Colonic mucosa (tissue), 4 donors: ENCODE measurements at regions not wholly inside any gene's neighbourhood (a gene's known extent, or its start where the extent isn't known, plus 50 kb on each side); places are given as distances from the start of the nearest gene placed in this dataset.

Experiments
- DNase-seq: peaks from one replicate; pipeline ENCODE4 v3.0.0-alpha.2; 2020
- H3K27ac ChIP-seq: fragments of 200-600 bp; one replicate; pipeline ENCODE4 v1.8.0; 2021
- H3K27me3 ChIP-seq: fragments of 200-600 bp; one replicate; pipeline ENCODE4 v1.8.0; 2021
- H3K36me3 ChIP-seq: fragments of 200-600 bp; one replicate; pipeline ENCODE4 v1.8.0; 2021
- H3K4me1 ChIP-seq: fragments of 200-600 bp; one replicate; pipeline ENCODE4 v1.8.0; 2021; ENCODE audit warnings: mild to moderate bottlenecking
- H3K4me3 ChIP-seq: fragments of 200-600 bp; one replicate; pipeline ENCODE4 v1.8.0; 2021
- H3K9ac ChIP-seq, 2 donors: one replicate each; pipeline ENCODE4 v1.7.0; 2013; ENCODE audit warnings: control low read depth in 2 of 2, low read depth in 2 of 2, low read length in 2 of 2
- H3K9me3 ChIP-seq: fragments of 200-600 bp; one replicate; pipeline ENCODE4 v1.8.0; 2021
- intact Hi-C: fragments of 100-400 bp; cut with DNase I; formaldehyde crosslinking; loops from one replicate; pipeline ENCODE4 v1.14.1; 2022
- TF ChIP-seq, protein P1 (sequence below): fragments of 200-600 bp; IDR thresholded peaks from one replicate; pipeline ENCODE4 v1.8.0; 2022; ENCODE audit warnings: antibody characterized with exemption, mild to moderate bottlenecking
- donor health status: healthy.
- donor health status: DM: no; HTN: no; CAD: no.
- donor health status: DM: no; HTN: no; CAD: no.

DNA sequence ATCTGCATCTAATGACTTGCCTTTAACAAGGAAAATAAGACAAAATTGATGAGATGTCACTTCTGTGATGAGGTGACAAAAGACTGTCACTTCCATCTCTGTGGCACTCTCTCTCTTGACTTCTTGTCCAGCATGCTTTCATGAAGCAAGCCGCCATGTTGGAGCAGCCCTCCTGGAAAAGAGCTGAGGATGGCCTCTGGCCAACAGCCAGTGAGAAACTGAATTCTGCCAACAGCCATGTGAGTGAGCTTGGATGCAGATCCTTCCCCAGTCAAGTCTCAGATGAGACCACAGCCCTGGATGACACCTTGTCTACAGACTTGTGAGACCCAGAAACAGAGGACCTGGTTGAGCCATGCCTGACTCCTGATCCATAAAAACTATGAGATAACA is 412.6 kb upstream of the SHH start:
- H3K9me3 ChIP-seq, result no peaks in the 10 kb centered on the region
- H3K27me3 ChIP-seq, result no peaks in the 10 kb centered on the region
- no peak overlapping the region for H3K27ac ChIP-seq
- no peak overlapping the region for H3K4me3 ChIP-seq
- DNase-seq, result no peak
- H3K9ac ChIP-seq, result no peak overlapping the region
- H3K4me1 ChIP-seq, result no peaks in the 10 kb centered on the region
- TF ChIP-seq, protein P1, sequence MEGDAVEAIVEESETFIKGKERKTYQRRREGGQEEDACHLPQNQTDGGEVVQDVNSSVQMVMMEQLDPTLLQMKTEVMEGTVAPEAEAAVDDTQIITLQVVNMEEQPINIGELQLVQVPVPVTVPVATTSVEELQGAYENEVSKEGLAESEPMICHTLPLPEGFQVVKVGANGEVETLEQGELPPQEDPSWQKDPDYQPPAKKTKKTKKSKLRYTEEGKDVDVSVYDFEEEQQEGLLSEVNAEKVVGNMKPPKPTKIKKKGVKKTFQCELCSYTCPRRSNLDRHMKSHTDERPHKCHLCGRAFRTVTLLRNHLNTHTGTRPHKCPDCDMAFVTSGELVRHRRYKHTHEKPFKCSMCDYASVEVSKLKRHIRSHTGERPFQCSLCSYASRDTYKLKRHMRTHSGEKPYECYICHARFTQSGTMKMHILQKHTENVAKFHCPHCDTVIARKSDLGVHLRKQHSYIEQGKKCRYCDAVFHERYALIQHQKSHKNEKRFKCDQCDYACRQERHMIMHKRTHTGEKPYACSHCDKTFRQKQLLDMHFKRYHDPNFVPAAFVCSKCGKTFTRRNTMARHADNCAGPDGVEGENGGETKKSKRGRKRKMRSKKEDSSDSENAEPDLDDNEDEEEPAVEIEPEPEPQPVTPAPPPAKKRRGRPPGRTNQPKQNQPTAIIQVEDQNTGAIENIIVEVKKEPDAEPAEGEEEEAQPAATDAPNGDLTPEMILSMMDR, result no peak
- no peaks in the 10 kb centered on the region for H3K36me3 ChIP-seq
- intact Hi-C loops, result no loop called here

DNA sequence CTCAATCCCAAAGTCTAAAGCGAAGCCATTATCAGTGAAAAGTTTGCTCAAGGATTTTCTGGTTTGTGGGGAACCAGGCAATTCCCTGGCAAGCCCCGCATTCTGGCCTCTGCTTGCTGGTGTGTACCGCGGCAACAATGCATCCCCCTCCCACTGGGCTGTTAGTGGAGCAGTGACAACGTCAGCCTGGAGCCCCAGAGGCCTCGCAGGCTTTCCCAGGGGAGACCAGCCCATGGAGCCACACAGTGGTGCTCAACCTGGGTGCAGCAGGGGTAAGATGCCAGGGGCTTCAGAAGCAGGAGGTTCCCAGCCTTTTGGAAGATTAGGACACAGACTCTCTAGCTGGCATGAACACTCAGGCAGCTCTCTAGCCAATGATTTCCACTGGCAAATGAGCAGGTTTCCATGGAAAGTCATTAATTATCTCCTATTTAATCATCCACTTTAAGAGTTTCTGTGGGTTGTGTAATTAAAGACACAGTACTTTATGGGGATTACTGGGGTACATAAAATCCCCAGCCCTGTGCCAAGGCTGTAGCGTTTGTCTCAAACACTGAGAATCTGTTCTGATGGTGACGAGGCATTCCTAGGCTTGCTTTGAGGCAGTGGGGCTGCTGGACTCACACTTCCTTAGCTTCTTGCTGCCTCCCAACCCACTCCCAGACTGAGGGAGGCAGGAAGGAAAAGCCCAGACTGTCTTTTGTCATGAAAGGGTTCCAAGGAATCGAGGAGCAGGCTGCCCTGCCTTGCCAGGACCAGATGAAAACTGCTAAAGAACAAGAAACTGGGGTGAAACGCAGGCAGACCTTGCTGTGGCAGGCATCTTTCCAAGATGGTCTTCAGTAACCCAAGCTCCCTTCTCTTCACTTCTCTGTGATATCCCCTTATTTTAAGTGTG is 411.9 kb upstream of the SHH start:
- no peak overlapping the region for H3K4me3 ChIP-seq
- no peak overlapping the region for H3K9ac ChIP-seq
- H3K27ac ChIP-seq, result no peak overlapping the region
- no peaks in the 10 kb centered on the region for H3K4me1 ChIP-seq
- no peaks in the 10 kb centered on the region for H3K27me3 ChIP-seq
- TF ChIP-seq, protein P1, result no peak
- H3K36me3 ChIP-seq, result no peaks in the 10 kb centered on the region
- intact Hi-C loops, result no loop called here
- DNase-seq, result no peak
- no peaks in the 10 kb centered on the region for H3K9me3 ChIP-seq

DNA sequence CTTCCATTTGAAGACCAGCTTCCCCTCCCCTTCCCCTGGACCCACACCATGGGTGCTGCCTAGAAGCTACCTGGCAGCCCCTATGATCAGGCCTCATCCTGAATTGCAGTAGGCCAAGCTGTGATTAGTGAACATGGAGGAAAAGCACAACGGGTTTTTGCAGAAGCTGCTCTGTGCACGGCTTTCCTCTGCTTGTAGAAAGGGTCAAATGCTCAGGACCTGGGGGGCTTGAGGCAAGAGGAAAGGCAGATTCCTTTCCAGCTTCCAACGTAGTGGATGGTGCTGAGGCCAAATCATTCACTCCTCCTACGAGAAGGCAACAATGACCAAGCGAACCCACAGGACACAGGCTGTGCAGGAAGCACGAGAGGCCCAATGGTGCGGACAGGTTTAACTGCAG is 410.3 kb upstream of the SHH start:
- no peaks in the 10 kb centered on the region for H3K9me3 ChIP-seq
- intact Hi-C loops, result no loop called here
- H3K27ac ChIP-seq, result no peak overlapping the region
- H3K4me3 ChIP-seq, result no peak overlapping the region
- H3K4me1 ChIP-seq, result no peaks in the 10 kb centered on the region
- TF ChIP-seq, protein P1, result no peak
- DNase-seq, result no peak
- H3K9ac ChIP-seq, result no peak overlapping the region
- H3K27me3 ChIP-seq, result no peaks in the 10 kb centered on the region
- H3K36me3 ChIP-seq, result no peaks in the 10 kb centered on the region

DNA sequence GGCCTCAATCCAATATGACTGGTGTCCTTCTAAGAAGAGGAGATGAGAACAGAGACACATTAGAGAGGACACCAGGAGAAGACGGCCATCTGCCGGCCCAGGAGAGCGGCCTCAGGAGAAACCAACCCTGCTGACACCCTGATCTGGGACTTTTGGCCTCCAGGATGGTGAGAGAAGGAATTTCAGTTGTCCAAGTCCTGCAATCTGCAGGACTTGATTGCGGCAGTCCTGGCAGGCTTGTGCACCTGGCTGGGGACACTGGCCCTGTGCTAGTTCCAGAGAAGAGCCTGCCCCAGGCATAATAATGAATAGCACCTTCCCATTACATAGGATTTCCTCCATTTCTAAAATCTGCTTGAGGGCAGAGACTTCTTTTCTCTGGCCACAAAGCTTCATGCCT is 409.9 kb upstream of the SHH start:
- Histone ChIP-seq H3K27ac (no peak overlapping the region), H3K27me3 (no peaks in the 10 kb centered on the region), H3K9me3 (no peaks in the 10 kb centered on the region), H3K9ac (no peak overlapping the region), H3K36me3 (no peaks in the 10 kb centered on the region), H3K4me1 (no peaks in the 10 kb centered on the region), H3K4me3 (no peak overlapping the region)
- intact Hi-C loops, result no loop called here
- DNase-seq, result no peak
- TF ChIP-seq, protein P1, result no peak

DNA sequence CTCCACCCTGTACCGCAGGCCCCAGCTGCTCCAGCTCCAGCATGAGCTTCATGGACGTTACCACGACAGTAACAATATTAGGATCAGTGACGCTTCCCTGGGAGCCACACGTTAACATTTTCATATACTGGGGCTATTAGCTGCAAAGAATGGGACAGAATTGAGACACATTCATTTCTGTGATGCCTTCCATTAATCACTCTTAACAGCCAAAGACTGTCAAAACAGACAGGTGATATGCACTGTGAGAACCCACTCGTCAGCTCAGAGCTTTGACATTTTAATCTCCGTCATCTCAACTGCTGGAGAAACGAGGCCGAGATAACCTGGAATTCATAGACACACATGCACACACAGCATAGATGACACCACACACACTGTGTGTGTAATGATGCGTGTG is 408.4 kb upstream of the SHH start:
- intact Hi-C loops, result no loop called here
- Histone ChIP-seq H3K9me3 (no peaks in the 10 kb centered on the region), H3K36me3 (no peaks in the 10 kb centered on the region), H3K4me1 (no peaks in the 10 kb centered on the region), H3K27ac (no peak overlapping the region), H3K9ac (no peak overlapping the region), H3K27me3 (no peaks in the 10 kb centered on the region), H3K4me3 (no peak overlapping the region)
- TF ChIP-seq, protein P1, result no peak
- no peak for DNase-seq
